Esophagus (tissue), 2 donors: ENCODE measurements at regions not wholly inside any gene's neighbourhood (a gene's known extent, or its start where the extent isn't known, plus 50 kb on each side); places are given as distances from the start of the nearest gene placed in this dataset.

ENCODE experiments used
- H3K27ac ChIP-seq, 2 donors: one replicate each; pipeline ENCODE4 v1.5.1; 2013; ENCODE audit warnings: low read depth in 2 of 2, mild to moderate bottlenecking in 2 of 2, inconsistent platforms in 1 of 2, low read length in 1 of 2, moderate library complexity in 1 of 2
- H3K27me3 ChIP-seq, 2 donors: one replicate each; pipeline ENCODE4 v1.6.1; 2013; ENCODE audit warnings: low read length in 2 of 2, control low read depth in 1 of 2, mild to moderate bottlenecking in 1 of 2; ENCODE audit not compliant: insufficient read depth in 2 of 2, control insufficient read depth in 1 of 2
- H3K36me3 ChIP-seq, 2 donors: one replicate each; pipeline ENCODE4 v1.6.1; 2013; ENCODE audit warnings: low read length in 1 of 2; ENCODE audit not compliant: control insufficient read depth in 2 of 2, insufficient read depth in 2 of 2
- H3K4me1 ChIP-seq, 2 donors: one replicate each; pipeline ENCODE4 v1.6.1; 2013; ENCODE audit warnings: low read length in 1 of 2; ENCODE audit not compliant: control insufficient read depth in 2 of 2, insufficient read depth in 2 of 2
- H3K4me3 ChIP-seq, 2 donors: one replicate each; pipeline ENCODE4 v1.5.1; 2013; ENCODE audit warnings: low read length in 2 of 2, mild to moderate bottlenecking in 2 of 2, low read depth in 1 of 2, moderate library complexity in 1 of 2
- H3K9me3 ChIP-seq, 2 donors: one replicate each; pipeline ENCODE4 v1.6.1; 2013; ENCODE audit warnings: mild to moderate bottlenecking in 2 of 2, low read depth in 1 of 2, low read length in 1 of 2, moderate library complexity in 1 of 2; ENCODE audit not compliant: control insufficient read depth in 2 of 2, insufficient read depth in 1 of 2
- WGBS, 2 donors: extraction: QIAGEN DNeasy Blood & Tissue Kit; methylation state at CpG; one replicate each; pipeline ENCODE4 v1.1.7; 2013; 5-methylcytosine and 5-hydroxymethylcytosine counted together
- donor health status: healthy with polysubstance abuse.
- donor health status: Bipolar disorder and iron deficiency.

- no peaks in the 10 kb centered on the region for H3K4me1 ChIP-seq
- no peak overlapping the region for H3K4me3 ChIP-seq
- no peaks in the 10 kb centered on the region for H3K9me3 ChIP-seq
- no peaks in the 10 kb centered on the region for H3K36me3 ChIP-seq
- H3K27me3 ChIP-seq, result no peaks in the 10 kb centered on the region
- H3K27ac ChIP-seq, result no peak overlapping the region
- 81 to 94% methylated on average over 1 of the region's 1 CpG for WGBS, 2 donors
These were observed 75.6 kb upstream of the POU1F1 start for GRCh38 chr3:87351937-87352336.

- Histone ChIP-seq H3K9me3 (no peaks in the 10 kb centered on the region), H3K27ac (no peak overlapping the region), H3K4me1 (no peaks in the 10 kb centered on the region), H3K27me3 (no peaks in the 10 kb centered on the region), H3K4me3 (no peak overlapping the region), H3K36me3 (no peaks in the 10 kb centered on the region)
- 19% methylated on average over 9 of the region's 9 CpGs for WGBS, 2 donors
These were observed 74.2 kb upstream of the POU1F1 start for GRCh38 chr3:87350367-87351199.

- Histone ChIP-seq H3K4me1 (no peaks in the 10 kb centered on the region), H3K9me3 (no peaks in the 10 kb centered on the region), H3K4me3 (no peak overlapping the region), H3K36me3 (no peaks in the 10 kb centered on the region), H3K27ac (no peak overlapping the region), H3K27me3 (no peaks in the 10 kb centered on the region)
- 90 to 97% methylated on average over 2 of the region's 2 CpGs for WGBS, 2 donors
These were observed 73.4 kb upstream of the POU1F1 start for GRCh38 chr3:87349833-87350232.

DNA sequence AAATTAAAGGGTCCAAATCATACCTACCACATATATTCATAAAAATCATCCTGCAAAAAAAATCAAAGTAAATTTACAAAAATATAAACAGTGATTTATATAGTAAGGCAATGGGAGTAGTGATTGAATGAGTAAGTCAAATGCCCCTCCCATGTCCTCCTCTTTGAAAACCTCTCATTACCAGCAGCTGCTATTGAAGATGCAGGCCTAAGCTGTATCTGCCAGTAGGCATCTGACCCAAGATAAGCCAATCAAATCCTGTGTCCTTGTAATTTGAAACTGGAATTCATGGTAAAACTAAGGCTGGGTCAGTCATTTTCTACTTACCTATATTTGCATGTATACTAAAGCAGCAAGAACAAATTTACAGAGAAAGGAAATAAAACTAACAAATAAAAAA, 60.4 kb upstream of the POU1F1 start:
- H3K4me1 ChIP-seq, result no peaks in the 10 kb centered on the region
- no peaks in the 10 kb centered on the region for H3K27me3 ChIP-seq
- H3K4me3 ChIP-seq, result no peak overlapping the region
- no peaks in the 10 kb centered on the region for H3K36me3 ChIP-seq
- no peak overlapping the region for H3K27ac ChIP-seq
- H3K9me3 ChIP-seq, result no peaks in the 10 kb centered on the region

GRCh38 chr3:87335931-87336330, 59.5 kb upstream of the POU1F1 start:
- 76 to 86% methylated on average over 1 of the region's 1 CpG for WGBS, 2 donors
- H3K9me3 ChIP-seq, result no peaks in the 10 kb centered on the region
- no peak overlapping the region for H3K4me3 ChIP-seq
- no peaks in the 10 kb centered on the region for H3K27me3 ChIP-seq
- no peaks in the 10 kb centered on the region for H3K4me1 ChIP-seq
- no peaks in the 10 kb centered on the region for H3K36me3 ChIP-seq
- H3K27ac ChIP-seq, result no peak overlapping the region

DNA sequence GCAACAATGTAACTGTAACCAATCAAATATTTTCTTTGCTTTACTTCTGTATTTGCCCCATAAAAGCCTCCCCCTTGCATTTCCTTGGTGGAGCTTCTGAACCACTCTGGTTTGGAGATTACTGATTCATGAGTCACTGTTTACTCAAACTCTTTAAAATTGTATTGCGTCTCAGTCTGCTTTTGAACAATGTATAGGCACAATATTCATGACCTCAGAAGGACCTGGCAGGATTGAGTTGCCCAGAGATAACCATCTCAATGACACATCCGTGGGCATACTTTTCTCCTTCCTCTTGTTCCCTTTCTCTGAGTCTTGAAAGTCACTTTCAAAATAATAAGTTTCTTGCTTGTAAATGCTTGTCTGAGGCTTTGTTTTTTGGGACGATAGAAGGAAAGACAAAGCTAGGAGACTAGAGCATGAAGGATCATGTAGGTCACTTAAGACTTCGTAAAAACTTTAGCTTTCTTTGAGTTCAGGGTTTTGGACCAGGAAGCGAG, 57.1 kb upstream of the POU1F1 start:
- no peaks in the 10 kb centered on the region for H3K4me1 ChIP-seq
- H3K27me3 ChIP-seq, result no peaks in the 10 kb centered on the region
- H3K27ac ChIP-seq, result no peak overlapping the region
- H3K36me3 ChIP-seq, result no peaks in the 10 kb centered on the region
- 36 to 42% methylated on average over 5 of the region's 5 CpGs for WGBS, 2 donors
- no peaks in the 10 kb centered on the region for H3K9me3 ChIP-seq
- H3K4me3 ChIP-seq, result no peak overlapping the region

GRCh38 chr3:87332789-87333188, 56.4 kb upstream of the POU1F1 start:
- Histone ChIP-seq H3K9me3 (no peaks in the 10 kb centered on the region), H3K27ac (no peak overlapping the region), H3K27me3 (no peaks in the 10 kb centered on the region), H3K4me3 (no peak overlapping the region), H3K36me3 (no peaks in the 10 kb centered on the region), H3K4me1 (no peaks in the 10 kb centered on the region)
- 84 to 86% methylated on average over 6 of the region's 6 CpGs for WGBS, 2 donors

- Histone ChIP-seq H3K4me1 (no peaks in the 10 kb centered on the region), H3K27ac (no peak overlapping the region), H3K27me3 (no peaks in the 10 kb centered on the region), H3K9me3 (peaks cover 0 to 3% of the 10 kb centered on the region in 2 donors), H3K36me3 (no peaks in the 10 kb centered on the region), H3K4me3 (no peak overlapping the region)
- 0 to 21% methylated on average over 1 of the region's 1 CpG for WGBS, 2 donors
These were observed 52.7 kb upstream of the POU1F1 start for GRCh38 chr3:87329065-87329464.
